ENCODE measurements at regions not wholly inside any gene's neighbourhood (a gene's known extent, or its start where the extent isn't known, plus 50 kb on each side); places are given as distances from the start of the nearest gene placed in this dataset.

DNA sequence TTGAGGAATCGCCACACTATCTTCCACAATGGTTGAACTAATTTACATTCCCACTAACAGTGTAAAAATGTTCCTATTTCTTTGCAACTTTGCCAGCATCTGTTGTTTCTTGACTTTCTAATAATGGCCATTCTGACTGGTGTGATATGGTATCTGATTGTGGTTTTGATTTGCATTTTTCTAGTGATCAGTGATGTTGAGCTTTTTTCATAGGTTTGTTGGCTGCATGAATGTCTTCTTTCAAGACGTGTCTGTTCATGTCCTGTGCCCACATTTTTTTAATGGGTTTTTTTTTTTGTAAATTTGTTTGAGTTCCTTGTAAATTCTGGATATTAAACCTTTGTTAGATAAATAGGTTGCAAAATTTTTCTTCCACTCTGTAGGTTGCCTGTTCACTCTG is 615.9 kb downstream of the SEMA5A start:
- H3F3A ChIP-seq (replicated peaks; ENCODE audit: insufficient read depth) = no peaks in the 10 kb centered on the region
- no peak overlapping the region for H3K27ac ChIP-seq (ENCODE audit: low read depth in 2 of 2, low read length in 1 of 2)
- TF ChIP-seq NFIC (IDR thresholded peaks at IDR 0.05; ENCODE audit: borderline replicate concordance) (no peak), FOSL2 (IDR thresholded peaks at IDR 0.05; ENCODE audit: borderline replicate concordance, low read depth) (no peak), CHD2 (IDR thresholded peaks at IDR 0.05; ENCODE audit: low read length, partially characterized antibody) (no peak), SIN3A (IDR thresholded peaks at IDR 0.05; ENCODE audit: borderline replicate concordance, low read depth, low read length) (no peak), RXRA (IDR thresholded peaks at IDR 0.05; ENCODE audit: borderline replicate concordance, low read depth) (no peak), RFX5 (IDR thresholded peaks at IDR 0.05; ENCODE audit: low read length) (no peak), MEF2A (IDR thresholded peaks at IDR 0.05; ENCODE audit: borderline replicate concordance, low read depth) (no peak), RAD21 (IDR thresholded peaks at IDR 0.05; ENCODE audit: low read length) (no peak), ELF1 (IDR thresholded peaks at IDR 0.05) (no peak), MXI1 (IDR thresholded peaks at IDR 0.05; ENCODE audit: low read depth, low read length) (no peak), EZH2phosphoT487 (IDR thresholded peaks at IDR 0.05; ENCODE audit: borderline replicate concordance, low read depth) (no peak)
- TF ChIP-seq, protein P1, sequence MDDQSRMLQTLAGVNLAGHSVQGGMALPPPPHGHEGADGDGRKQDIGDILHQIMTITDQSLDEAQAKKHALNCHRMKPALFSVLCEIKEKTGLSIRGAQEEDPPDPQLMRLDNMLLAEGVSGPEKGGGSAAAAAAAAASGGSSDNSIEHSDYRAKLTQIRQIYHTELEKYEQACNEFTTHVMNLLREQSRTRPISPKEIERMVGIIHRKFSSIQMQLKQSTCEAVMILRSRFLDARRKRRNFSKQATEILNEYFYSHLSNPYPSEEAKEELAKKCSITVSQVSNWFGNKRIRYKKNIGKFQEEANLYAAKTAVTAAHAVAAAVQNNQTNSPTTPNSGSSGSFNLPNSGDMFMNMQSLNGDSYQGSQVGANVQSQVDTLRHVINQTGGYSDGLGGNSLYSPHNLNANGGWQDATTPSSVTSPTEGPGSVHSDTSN (IDR thresholded peaks at IDR 0.05) = no peak
- TF ChIP-seq, protein P2, sequence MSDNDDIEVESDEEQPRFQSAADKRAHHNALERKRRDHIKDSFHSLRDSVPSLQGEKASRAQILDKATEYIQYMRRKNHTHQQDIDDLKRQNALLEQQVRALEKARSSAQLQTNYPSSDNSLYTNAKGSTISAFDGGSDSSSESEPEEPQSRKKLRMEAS (IDR thresholded peaks at IDR 0.05; ENCODE audit: low read depth) = no peak
- H3K9me3 ChIP-seq = no peaks in the 10 kb centered on the region
- POLR2A ChIA-PET = no interaction called here
- H3K79me2 ChIP-seq (ENCODE audit: insufficient read depth) = no peaks in the 10 kb centered on the region
- no peaks in the 10 kb centered on the region for H3K27me3 ChIP-seq (ENCODE audit: insufficient read depth)
- H3K4me3 ChIP-seq (ENCODE audit: low read depth in 2 of 2, low read length in 1 of 2) = no peak overlapping the region
- WGBS (ENCODE audit: low lambda C conversion rate) = 17% methylated on average over 2 of the region's 2 CpGs
- H2AFZ ChIP-seq (ENCODE audit: low read depth) = no peak overlapping the region
- no peaks in the 10 kb centered on the region for H4K20me1 ChIP-seq (ENCODE audit: insufficient read depth)
- DNase-seq = no peak
- H3K4me2 ChIP-seq = no peak overlapping the region
- no peak overlapping the region for H3K9ac ChIP-seq
- CTCF ChIA-PET = interaction anchor here (0.6 kb wide), 1 partner anchor 219 kb away, joined by 4 read pairs; no protein-coding TSS in a partner anchor
- no peaks in the 10 kb centered on the region for H3K36me3 ChIP-seq (replicated peaks in 1 of 2; ENCODE audit: control insufficient read depth in 1 of 2, insufficient read depth in 2 of 2, low read length in 1 of 2)
- no peaks in the 10 kb centered on the region for H3K4me1 ChIP-seq (ENCODE audit: control insufficient read depth in 1 of 2, insufficient read depth in 2 of 2, low read depth in 1 of 2, low read length in 1 of 2)
- H3K9me2 ChIP-seq = no peaks in the 10 kb centered on the region

DNA sequence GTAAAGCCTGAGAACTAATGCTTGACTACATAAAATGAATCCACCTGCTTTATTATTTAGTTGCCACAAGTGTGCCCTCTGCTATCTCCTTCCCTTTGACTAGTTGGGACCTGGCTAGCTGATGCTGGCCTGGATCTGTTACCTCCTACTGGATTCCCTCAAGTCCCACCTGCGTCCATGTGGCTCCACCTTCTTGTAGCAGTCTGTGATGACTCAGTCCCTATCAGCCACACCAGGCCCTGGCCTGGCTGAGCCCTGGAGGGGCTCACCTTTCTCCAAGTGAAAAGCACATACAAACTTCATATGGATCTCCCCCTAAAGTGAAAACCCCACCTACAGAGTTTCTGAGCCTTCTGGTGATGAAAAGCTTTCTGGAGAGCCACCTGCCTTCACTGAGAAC is 611.4 kb downstream of the SEMA5A start:
- Histone ChIP-seq H3K27ac (ENCODE audit: low read depth in 2 of 2, low read length in 1 of 2) (no peak overlapping the region), H3K9ac (no peak overlapping the region), H3K79me2 (ENCODE audit: insufficient read depth) (no peaks in the 10 kb centered on the region), H3K9me3 (no peaks in the 10 kb centered on the region), H4K20me1 (ENCODE audit: insufficient read depth) (no peaks in the 10 kb centered on the region), H3K36me3 (replicated peaks in 1 of 2; ENCODE audit: control insufficient read depth in 1 of 2, insufficient read depth in 2 of 2, low read length in 1 of 2) (no peaks in the 10 kb centered on the region), H3F3A (replicated peaks; ENCODE audit: insufficient read depth) (no peaks in the 10 kb centered on the region), H3K4me3 (ENCODE audit: low read depth in 2 of 2, low read length in 1 of 2) (no peak overlapping the region), H3K27me3 (ENCODE audit: insufficient read depth) (no peaks in the 10 kb centered on the region), H3K9me2 (no peaks in the 10 kb centered on the region), H2AFZ (ENCODE audit: low read depth) (no peak overlapping the region), H3K4me1 (ENCODE audit: control insufficient read depth in 1 of 2, insufficient read depth in 2 of 2, low read depth in 1 of 2, low read length in 1 of 2) (no peaks in the 10 kb centered on the region), H3K4me2 (no peak overlapping the region)
- WGBS (ENCODE audit: low lambda C conversion rate) = 22% methylated on average over 1 of the region's 1 CpG
- ChIA-PET POLR2A (no interaction called here), CTCF (interaction anchor here (1.5 to 2.1 kb wide), 2 partner anchors 10 to 26 kb away, joined by 5 to 6 read pairs; no protein-coding TSS in a partner anchor)
- DNase-seq = no peak
- TF ChIP-seq MEF2A (IDR thresholded peaks at IDR 0.05; ENCODE audit: borderline replicate concordance, low read depth) (no peak), EZH2phosphoT487 (IDR thresholded peaks at IDR 0.05; ENCODE audit: borderline replicate concordance, low read depth) (no peak), SMC3 (IDR thresholded peaks at IDR 0.05; ENCODE audit: low read depth, low read length) (no peak), RAD21 (IDR thresholded peaks at IDR 0.05; ENCODE audit: low read length) (no peak), EP300 (IDR thresholded peaks at IDR 0.05; ENCODE audit: borderline replicate concordance in 1 of 2, low read depth in 1 of 2, low read length in 1 of 2) (no peak), RFX5 (IDR thresholded peaks at IDR 0.05; ENCODE audit: low read length) (no peak), TEAD4 (IDR thresholded peaks at IDR 0.05; ENCODE audit: borderline replicate concordance, insufficient read depth) (no peak), CHD2 (IDR thresholded peaks at IDR 0.05; ENCODE audit: low read length, partially characterized antibody) (no peak), ELF1 (IDR thresholded peaks at IDR 0.05) (no peak), NRF1 (IDR thresholded peaks at IDR 0.05; ENCODE audit: low read depth, low read length) (no peak), FOXJ3 (CRISPR knock-in tag; IDR thresholded peaks at IDR 0.05) (no peak), GABPA (IDR thresholded peaks at IDR 0.05; ENCODE audit: low read depth) (no peak), JUND (IDR thresholded peaks at IDR 0.05) (no peak)
- TF ChIP-seq, protein P3, sequence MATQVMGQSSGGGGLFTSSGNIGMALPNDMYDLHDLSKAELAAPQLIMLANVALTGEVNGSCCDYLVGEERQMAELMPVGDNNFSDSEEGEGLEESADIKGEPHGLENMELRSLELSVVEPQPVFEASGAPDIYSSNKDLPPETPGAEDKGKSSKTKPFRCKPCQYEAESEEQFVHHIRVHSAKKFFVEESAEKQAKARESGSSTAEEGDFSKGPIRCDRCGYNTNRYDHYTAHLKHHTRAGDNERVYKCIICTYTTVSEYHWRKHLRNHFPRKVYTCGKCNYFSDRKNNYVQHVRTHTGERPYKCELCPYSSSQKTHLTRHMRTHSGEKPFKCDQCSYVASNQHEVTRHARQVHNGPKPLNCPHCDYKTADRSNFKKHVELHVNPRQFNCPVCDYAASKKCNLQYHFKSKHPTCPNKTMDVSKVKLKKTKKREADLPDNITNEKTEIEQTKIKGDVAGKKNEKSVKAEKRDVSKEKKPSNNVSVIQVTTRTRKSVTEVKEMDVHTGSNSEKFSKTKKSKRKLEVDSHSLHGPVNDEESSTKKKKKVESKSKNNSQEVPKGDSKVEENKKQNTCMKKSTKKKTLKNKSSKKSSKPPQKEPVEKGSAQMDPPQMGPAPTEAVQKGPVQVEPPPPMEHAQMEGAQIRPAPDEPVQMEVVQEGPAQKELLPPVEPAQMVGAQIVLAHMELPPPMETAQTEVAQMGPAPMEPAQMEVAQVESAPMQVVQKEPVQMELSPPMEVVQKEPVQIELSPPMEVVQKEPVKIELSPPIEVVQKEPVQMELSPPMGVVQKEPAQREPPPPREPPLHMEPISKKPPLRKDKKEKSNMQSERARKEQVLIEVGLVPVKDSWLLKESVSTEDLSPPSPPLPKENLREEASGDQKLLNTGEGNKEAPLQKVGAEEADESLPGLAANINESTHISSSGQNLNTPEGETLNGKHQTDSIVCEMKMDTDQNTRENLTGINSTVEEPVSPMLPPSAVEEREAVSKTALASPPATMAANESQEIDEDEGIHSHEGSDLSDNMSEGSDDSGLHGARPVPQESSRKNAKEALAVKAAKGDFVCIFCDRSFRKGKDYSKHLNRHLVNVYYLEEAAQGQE (IDR thresholded peaks at IDR 0.05; ENCODE audit: low read depth, low read length) = no peak
- TF ChIP-seq, protein P4, sequence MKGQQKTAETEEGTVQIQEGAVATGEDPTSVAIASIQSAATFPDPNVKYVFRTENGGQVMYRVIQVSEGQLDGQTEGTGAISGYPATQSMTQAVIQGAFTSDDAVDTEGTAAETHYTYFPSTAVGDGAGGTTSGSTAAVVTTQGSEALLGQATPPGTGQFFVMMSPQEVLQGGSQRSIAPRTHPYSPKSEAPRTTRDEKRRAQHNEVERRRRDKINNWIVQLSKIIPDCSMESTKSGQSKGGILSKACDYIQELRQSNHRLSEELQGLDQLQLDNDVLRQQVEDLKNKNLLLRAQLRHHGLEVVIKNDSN (IDR thresholded peaks at IDR 0.05; ENCODE audit: borderline replicate concordance, low read depth) = no peak
- TF ChIP-seq, protein P1 (IDR thresholded peaks at IDR 0.05) = no peak

All from SK-N-SH (cell line).